ENCODE measurements at regions not wholly inside any gene's neighbourhood (a gene's known extent, or its start where the extent isn't known, plus 50 kb on each side); places are given as distances from the start of the nearest gene placed in this dataset.
"Not testable (repeated sequence)": the region's sequence is repeated elsewhere in the genome, so short reads cannot be mapped to it uniquely, and the experiment has no call there.

GRCh38 chr6:3672339-3672738 lies 79.2 kb downstream of the PXDC1 start:
- DNase-seq = not testable (repeated sequence)

GRCh38 chr6:3671382-3671781 lies 80.1 kb downstream of the PXDC1 start:
- no peak for DNase-seq

DNA sequence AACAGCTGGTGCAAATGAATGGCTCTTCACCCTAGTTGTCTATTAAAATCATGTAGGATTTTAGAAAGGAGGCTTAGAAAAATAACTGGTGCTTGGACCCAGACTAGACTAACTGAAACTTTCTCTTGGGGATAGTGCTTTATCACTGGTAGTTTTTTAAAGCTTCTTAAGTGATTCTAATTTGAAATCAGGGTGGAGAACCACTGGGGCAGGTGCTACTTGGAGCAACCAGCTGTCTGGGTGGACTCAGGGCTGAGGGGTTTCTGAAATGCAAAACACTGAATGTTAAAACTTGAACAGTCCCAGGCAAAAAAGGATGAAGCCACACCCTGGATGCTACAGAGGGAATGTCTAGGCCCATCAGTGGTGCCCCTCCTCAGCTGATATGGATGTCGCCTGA lies 81.2 kb downstream of the PXDC1 start:
- DNase-seq = no peak

DNA sequence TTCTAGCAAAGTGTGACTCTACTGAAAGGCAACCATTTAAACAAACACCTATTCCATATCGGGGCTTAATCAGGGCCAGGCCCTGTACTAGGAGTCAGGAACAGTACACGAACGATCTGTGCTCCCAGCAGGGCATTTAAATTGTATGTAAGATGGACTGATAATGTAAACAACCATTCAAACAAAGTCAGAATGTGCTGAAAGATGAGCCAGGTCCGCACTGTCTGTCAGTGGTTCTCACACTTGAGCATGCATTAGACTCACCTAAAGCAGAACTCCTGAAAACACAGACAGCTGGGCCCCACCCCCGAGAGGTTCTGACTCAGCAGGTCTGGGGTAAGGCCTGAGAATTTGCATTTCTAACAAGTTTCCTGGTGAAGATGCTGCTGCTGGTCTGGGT lies 81.6 kb downstream of the PXDC1 start:
- no peak for DNase-seq

GRCh38 chr6:3665608-3666007 lies 85.9 kb downstream of the PXDC1 start:
- no peak for DNase-seq

DNA sequence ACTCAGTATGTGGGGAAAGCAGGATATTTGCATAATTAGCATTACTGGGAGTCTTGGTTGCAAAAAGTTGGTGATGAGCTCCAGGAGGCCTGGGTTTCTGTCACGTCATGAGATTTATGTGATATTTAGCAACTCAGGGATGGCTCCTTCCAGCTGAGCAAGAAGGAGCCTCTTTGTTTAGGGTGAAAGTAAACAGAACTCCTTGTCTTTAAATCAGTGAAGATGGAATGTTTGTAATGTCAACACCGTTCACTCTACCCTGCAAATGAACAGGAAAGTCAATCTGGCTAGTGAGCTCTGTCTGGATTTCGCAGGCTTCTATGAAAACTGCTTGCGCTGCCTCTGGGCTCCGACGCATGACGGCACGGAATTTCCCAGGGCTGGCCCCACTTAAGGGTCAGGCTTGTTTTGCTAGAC lies 86.9 kb downstream of the PXDC1 start:
- no peak for DNase-seq

DNA sequence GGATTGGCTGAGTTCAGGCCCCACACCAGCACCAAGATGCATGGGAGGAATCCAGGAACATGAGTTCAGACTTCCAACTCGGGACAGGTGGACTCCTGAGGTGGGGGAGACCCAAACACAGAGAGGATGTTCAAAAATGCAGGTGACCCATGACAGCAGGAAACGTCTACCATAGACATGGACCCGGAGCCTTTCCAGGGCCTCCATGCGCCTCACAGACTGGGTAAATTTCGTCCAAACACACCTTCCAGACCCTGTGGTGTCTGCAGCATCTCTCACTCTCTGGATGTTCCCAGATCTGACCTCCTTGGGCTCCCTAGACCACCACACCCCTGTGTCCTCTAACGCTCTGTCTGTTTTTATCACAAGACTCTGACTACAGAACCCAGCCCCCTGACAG lies 87.7 kb downstream of the PXDC1 start:
- no peak for DNase-seq

DNA sequence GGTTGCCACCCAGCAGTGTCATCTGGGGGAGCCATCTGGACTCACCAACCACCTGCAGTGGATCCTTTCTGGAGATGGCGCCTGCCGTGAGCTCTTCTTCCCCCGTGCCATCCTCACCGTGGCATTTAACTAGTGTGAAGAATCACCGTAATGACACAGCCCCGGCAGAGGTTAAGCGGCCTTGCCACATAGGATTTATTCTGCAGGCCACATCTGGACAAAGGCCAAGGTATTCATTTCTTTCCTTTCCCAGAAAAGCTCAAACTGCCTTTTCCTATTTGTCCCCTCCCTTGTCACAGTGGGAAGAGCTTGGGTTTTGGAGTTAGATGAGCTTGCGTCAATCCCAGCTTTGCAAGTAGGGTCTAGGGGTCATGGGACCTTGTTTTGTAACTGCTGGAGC lies 88.4 kb downstream of the PXDC1 start:
- no peak for DNase-seq

GRCh38 chr6:3661390-3661789 lies 90.1 kb downstream of the PXDC1 start:
- DNase-seq = no peak

GRCh38 chr6:3660473-3660872 lies 91.0 kb downstream of the PXDC1 start:
- DNase-seq = no peak

DNA sequence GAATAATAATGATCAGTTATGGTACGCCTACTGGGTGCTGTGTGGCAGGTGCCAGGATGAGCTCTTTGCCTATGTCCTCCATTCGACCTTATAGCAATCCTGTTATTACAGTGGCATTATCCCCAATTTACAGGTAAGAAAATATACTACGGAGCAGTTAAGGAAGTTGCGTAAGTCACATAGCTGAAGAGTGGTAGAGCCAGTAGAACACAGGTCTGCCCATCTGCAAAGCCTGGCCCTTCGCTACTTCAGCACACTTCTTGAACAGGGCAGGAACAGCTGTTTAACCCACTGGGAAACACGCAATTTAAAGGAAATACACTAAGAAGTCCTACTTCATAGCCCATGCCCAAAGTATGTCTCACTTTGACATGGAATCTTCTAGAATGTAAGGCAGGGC lies 91.8 kb downstream of the PXDC1 start:
- no peak for DNase-seq

GRCh38 chr6:3656076-3656475 lies 95.4 kb downstream of the PXDC1 start:
- no peak for DNase-seq

DNA sequence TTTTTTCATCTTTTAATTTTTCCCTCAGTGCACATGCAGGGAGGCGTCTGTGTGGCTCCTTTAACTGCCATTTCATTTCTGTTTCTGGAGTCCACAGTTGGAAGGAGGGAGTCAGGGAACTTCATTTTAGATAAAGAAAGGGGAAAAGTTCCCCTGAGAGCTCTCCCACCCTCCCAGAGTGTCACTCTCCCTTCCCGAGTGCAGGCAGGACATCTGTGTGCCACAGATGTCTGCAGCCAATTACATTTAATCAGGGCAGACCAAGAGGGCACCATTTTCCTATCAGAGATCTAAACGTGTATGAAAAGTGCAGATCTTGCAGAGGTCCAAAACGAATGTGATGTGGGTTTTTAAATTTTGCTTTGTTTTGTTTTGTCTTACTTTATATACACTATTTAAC lies 96.6 kb downstream of the PXDC1 start:
- no peak for DNase-seq

DNA sequence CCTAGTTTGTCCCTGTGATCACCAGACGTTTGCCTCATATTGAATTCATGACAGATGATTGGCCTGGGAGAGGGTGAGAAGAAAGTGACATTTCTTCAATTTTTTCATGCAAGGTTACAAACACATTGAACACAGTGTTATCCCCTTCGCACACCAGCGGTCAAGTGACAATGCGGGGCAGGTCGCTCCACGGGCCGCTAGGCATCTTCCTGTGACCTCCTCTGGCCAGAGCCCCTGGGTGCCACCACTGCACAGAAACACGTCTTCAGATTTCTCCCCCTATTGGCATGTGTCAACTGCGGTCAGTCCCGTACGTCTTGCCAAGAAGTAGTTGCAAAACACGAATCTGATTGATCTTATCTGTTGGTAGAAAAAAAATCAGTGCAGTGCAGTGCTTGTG lies 97.1 kb downstream of the PXDC1 start:
- no peak for DNase-seq

DNA sequence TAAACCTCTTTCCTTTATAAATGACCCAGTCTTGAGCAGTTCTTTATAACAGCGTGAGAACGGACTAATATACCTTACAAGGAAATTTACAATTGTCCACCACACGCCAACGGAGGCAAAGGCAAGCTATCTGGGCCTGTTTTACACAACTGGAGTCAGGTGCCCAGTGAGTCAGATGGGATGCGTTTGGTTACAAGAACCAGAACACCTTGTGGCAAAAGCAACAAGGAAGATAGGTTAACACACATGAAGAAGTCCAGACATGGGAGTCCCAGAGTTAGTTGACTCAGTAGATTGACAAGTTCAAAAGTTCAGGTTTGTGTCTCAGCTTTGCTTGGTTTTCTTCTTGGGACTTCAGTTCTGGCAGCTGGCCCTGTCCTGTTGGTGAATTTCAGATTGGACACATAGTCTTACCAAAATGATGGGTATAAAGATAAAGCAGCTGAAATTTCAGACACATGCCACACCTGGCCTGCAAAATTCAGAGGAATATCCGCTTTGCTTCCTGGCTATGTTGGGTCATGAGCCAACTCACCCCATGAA lies 97.9 kb downstream of the PXDC1 start:
- DNase-seq = no peak

- no peak for DNase-seq
Measured at GRCh38 chr6:3651698-3652229, 99.7 kb downstream of the PXDC1 start.

DNA sequence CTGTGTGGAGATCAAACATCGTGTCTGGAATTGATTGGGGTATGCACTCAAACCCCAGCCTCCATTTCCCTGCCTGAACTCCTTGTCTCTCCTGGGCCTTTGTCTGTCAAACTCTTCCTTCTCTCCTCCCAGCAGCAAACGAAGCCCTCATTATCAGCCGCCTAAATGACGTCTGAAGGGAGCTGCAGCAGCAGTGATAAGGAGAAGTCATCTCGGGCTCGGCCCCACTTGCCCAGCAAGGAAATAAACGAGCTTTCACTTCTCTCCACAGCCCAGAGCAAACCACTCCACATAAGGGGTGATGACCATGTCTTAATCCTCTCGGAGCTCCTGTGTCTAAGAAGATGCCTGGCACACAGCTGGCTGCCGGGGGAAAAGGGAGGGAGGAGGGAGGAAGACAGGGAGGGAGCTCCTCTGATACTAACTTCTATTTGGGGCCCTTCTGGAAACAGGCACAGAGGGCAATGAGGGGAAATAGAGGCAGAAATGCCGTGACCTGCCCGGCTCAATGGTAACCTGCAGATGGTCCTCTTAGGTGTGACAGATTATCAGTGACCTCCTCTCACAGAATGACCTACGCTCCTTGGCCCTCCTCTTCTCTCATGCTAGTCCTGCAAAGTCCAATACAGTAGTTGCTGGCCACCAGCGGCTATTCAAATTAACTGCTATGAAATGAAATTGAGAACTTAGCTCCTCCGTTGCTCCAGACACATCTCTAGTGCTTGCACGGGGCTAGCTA lies 100.4 kb downstream of the PXDC1 start:
- DNase-seq = no peak

- DNase-seq = no peak
Measured at GRCh38 chr6:3650076-3650958, 101.2 kb downstream of the PXDC1 start.

DNA sequence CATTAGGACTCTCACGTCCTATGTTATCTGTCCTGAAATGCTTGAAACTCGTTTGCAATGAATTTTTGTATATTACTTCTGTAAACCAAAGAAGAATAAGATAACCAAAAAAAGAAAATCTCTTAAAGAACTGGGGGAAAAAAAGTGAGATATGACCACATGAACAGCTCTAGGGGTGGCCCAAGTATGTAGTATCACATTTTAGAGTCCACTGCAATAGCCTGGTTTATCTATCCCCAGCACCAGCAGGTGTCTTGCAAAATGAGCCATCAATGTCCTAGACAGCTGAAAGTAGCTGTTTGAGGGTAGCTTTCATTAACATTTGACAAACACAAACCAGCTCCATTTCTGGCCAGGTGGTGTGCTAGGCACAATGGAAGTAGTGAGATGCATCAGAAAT lies 102.8 kb downstream of the PXDC1 start:
- DNase-seq = no peak

DNA sequence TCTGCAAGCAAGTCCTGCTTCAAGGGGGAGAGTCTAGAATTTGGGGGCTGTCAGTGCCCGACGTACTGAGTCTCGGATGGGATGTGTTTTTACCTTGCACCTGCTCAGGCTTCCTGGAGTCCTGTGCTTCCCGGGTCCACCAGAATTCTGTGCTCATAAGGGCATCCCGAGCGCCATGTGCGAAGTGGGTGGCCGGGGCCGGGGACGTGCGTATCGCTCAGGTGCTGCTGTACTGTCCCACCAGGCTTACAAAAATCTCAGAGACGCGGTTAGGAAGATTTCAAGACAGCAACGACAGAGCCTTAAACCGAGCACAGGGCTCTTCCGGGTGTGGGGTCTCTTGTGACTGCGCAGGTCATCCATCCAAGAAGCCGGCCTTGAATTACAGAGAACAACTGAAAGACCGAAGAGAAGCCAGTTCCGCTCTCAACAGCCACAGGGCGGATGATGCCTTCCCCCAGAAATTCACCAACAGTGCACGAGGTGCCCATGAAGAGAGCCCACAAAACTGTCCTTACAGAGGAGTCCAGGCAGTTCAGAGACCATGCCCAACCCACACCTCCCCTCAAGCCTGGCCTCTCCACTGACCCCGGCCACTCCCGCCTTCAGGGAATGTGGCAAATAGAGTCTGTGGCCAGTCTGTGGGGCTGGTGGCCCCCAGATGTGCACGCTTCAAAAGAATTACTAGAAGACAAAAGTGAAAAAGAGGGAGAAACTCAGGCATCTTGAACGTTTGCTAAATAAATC lies 104.7 kb downstream of the PXDC1 start:
- no peak for DNase-seq

GRCh38 chr6:3644739-3645012 lies 106.8 kb downstream of the PXDC1 start:
- DNase-seq = no peak

DNA sequence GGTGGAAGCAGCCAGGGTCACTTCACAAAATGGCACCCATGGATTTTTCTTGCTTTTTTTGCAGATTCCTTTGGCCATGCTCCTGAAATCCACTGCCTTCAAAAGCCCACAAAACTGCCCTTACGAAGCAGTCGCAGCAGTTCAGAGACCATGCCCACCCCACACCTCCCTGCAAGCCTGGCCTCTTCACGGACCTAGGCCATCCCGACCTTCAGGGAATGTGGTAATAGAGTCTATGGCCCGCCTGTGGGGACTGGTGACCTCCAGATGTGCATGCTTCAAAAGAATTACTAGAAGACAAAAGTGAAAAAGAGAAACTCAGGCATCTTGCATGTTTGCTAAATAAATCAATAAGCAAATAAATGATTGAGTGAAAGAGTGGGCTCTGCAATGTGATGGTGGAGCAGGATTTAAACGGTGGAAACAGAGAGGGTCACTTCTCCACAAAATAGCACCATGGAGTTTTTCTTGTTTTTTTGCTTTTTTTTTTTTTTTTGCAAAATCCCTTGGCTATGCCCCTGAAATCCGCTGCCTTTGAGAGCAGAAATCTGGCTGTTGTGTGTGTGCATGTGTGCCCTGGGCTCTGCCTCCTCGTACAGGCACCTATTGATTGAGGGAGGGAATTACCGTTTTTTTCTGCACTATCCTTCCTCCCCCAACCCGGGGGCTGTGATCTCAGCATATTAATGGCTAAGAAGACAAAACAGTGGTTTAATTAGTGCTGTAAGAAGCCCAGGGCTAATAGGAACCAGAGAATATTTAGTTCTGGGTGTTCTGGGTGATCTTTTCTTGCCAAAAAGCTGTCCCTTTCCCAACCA lies 107.4 kb downstream of the PXDC1 start:
- no peak for DNase-seq

Data from NCI-H1048 (cell line).